Skeletal muscle tissue (tissue), 3 donors: ENCODE measurements at regions not wholly inside any gene's neighbourhood (a gene's known extent, or its start where the extent isn't known, plus 50 kb on each side); places are given as distances from the start of the nearest gene placed in this dataset.

Experiments
- H3K27ac ChIP-seq: one replicate; pipeline ENCODE4 v1.7.0; 2013; ENCODE audit warnings: mild to moderate bottlenecking, low read depth, low read length, inconsistent platforms
- H3K27me3 ChIP-seq, 3 donors: one replicate each; pipeline ENCODE4 v1.7.0; 2013; ENCODE audit warnings: low read length in 3 of 3; ENCODE audit not compliant: control insufficient read depth in 3 of 3, insufficient read depth in 3 of 3
- H3K36me3 ChIP-seq, 3 donors: one replicate each; pipeline ENCODE4 v1.7.0; 2013; ENCODE audit warnings: low read length in 3 of 3; ENCODE audit not compliant: control insufficient read depth in 3 of 3, insufficient read depth in 3 of 3
- H3K4me1 ChIP-seq, 3 donors: one replicate each; pipeline ENCODE4 v1.7.0; 2013; ENCODE audit warnings: low read length in 3 of 3, mild to moderate bottlenecking in 3 of 3; ENCODE audit not compliant: control insufficient read depth in 3 of 3, insufficient read depth in 3 of 3
- H3K4me3 ChIP-seq, 3 donors: one replicate each; pipeline ENCODE4 v1.7.0; 2013; ENCODE audit warnings: low read length in 3 of 3
- H3K9ac ChIP-seq, 3 donors: one replicate each; pipeline ENCODE4 v1.7.0; 2013; ENCODE audit warnings: low read length in 3 of 3, mild to moderate bottlenecking in 3 of 3, moderate library complexity in 2 of 3, low read depth in 1 of 3
- H3K9me3 ChIP-seq, 3 donors: one replicate each; pipeline ENCODE4 v1.7.0; 2013; ENCODE audit warnings: low read length in 3 of 3; ENCODE audit not compliant: control insufficient read depth in 3 of 3
- donor health status: Osteomylitis.

GRCh38 chrX:5648941-5649568 lies 579.6 kb downstream of the NLGN4X start:
- H3K9me3 ChIP-seq, result no peaks in the 10 kb centered on the region
- no peak overlapping the region for H3K9ac ChIP-seq
- H3K4me3 ChIP-seq, result no peak overlapping the region
- no peaks in the 10 kb centered on the region for H3K27me3 ChIP-seq
- H3K4me1 ChIP-seq, result no peaks in the 10 kb centered on the region
- no peak overlapping the region for H3K27ac ChIP-seq
- H3K36me3 ChIP-seq, result no peaks in the 10 kb centered on the region

GRCh38 chrX:5646818-5647217 lies 581.8 kb downstream of the NLGN4X start:
- Histone ChIP-seq H3K27ac (no peak overlapping the region), H3K4me3 (no peak overlapping the region), H3K9ac (no peak overlapping the region)

GRCh38 chrX:5644776-5645175 lies 583.9 kb downstream of the NLGN4X start:
- Histone ChIP-seq H3K36me3 (no peaks in the 10 kb centered on the region), H3K4me3 (no peak overlapping the region), H3K9ac (no peak overlapping the region), H3K9me3 (no peaks in the 10 kb centered on the region), H3K27ac (no peak overlapping the region), H3K27me3 (no peaks in the 10 kb centered on the region), H3K4me1 (no peaks in the 10 kb centered on the region)

More at GRCh38 chrX:5646818-5647217, 581.8 kb downstream of the NLGN4X start:
- Histone ChIP-seq H3K36me3 (no peaks in the 10 kb centered on the region), H3K27me3 (no peaks in the 10 kb centered on the region), H3K4me1 (no peaks in the 10 kb centered on the region), H3K9me3 (no peaks in the 10 kb centered on the region)

- no peaks in the 10 kb centered on the region for H3K27me3 ChIP-seq
- H3K9me3 ChIP-seq, result no peaks in the 10 kb centered on the region
- H3K4me1 ChIP-seq, result no peaks in the 10 kb centered on the region
- no peak overlapping the region for H3K9ac ChIP-seq
- no peak overlapping the region for H3K4me3 ChIP-seq
- no peak overlapping the region for H3K27ac ChIP-seq
- no peaks in the 10 kb centered on the region for H3K36me3 ChIP-seq
Observed at GRCh38 chrX:5640071-5640470, 588.6 kb downstream of the NLGN4X start.

- Histone ChIP-seq H3K27me3 (no peaks in the 10 kb centered on the region), H3K4me1 (no peaks in the 10 kb centered on the region), H3K27ac (no peak overlapping the region), H3K9me3 (no peaks in the 10 kb centered on the region), H3K36me3 (no peaks in the 10 kb centered on the region), H3K9ac (no peak overlapping the region), H3K4me3 (no peak overlapping the region)
Observed at GRCh38 chrX:5638572-5638971, 590.1 kb downstream of the NLGN4X start.

- no peaks in the 10 kb centered on the region for H3K36me3 ChIP-seq
- H3K4me3 ChIP-seq, result no peak overlapping the region
- no peaks in the 10 kb centered on the region for H3K9me3 ChIP-seq
- H3K27me3 ChIP-seq, result no peaks in the 10 kb centered on the region
- no peak overlapping the region for H3K9ac ChIP-seq
- H3K4me1 ChIP-seq, result no peaks in the 10 kb centered on the region
- no peak overlapping the region for H3K27ac ChIP-seq
Observed at GRCh38 chrX:5632887-5633286, 595.8 kb downstream of the NLGN4X start.

- Histone ChIP-seq H3K27me3 (no peaks in the 10 kb centered on the region), H3K4me3 (no peak overlapping the region), H3K36me3 (no peaks in the 10 kb centered on the region)
Observed at GRCh38 chrX:5632061-5632614, 596.5 kb downstream of the NLGN4X start.

GRCh38 chrX:5617666-5618065 lies 611.0 kb downstream of the NLGN4X start:
- Histone ChIP-seq H3K4me1 (no peaks in the 10 kb centered on the region), H3K4me3 (no peak overlapping the region), H3K9me3 (no peaks in the 10 kb centered on the region), H3K9ac (no peak overlapping the region), H3K27me3 (no peaks in the 10 kb centered on the region), H3K27ac (no peak overlapping the region), H3K36me3 (no peaks in the 10 kb centered on the region)

More at GRCh38 chrX:5632061-5632614, 596.5 kb downstream of the NLGN4X start:
- no peaks in the 10 kb centered on the region for H3K4me1 ChIP-seq
- no peak overlapping the region for H3K27ac ChIP-seq
- no peaks in the 10 kb centered on the region for H3K9me3 ChIP-seq
- no peak overlapping the region for H3K9ac ChIP-seq

GRCh38 chrX:5595570-5595969 lies 633.1 kb downstream of the NLGN4X start:
- H3K4me3 ChIP-seq, result no peak overlapping the region
- no peaks in the 10 kb centered on the region for H3K36me3 ChIP-seq
- H3K27ac ChIP-seq, result no peak overlapping the region
- no peaks in the 10 kb centered on the region for H3K9me3 ChIP-seq
- no peaks in the 10 kb centered on the region for H3K4me1 ChIP-seq
- H3K27me3 ChIP-seq, result no peaks in the 10 kb centered on the region
- no peak overlapping the region for H3K9ac ChIP-seq

- Histone ChIP-seq H3K4me1 (no peaks in the 10 kb centered on the region), H3K27ac (no peak overlapping the region), H3K9ac (no peak overlapping the region), H3K36me3 (no peaks in the 10 kb centered on the region), H3K9me3 (no peaks in the 10 kb centered on the region), H3K27me3 (no peaks in the 10 kb centered on the region), H3K4me3 (no peak overlapping the region)
Observed at GRCh38 chrX:5586726-5587125, 641.9 kb downstream of the NLGN4X start.
